OCI-LY1 (cell line): ENCODE measurements at regions not wholly inside any gene's neighbourhood (a gene's known extent, or its start where the extent isn't known, plus 50 kb on each side); places are given as distances from the start of the nearest gene placed in this dataset.

Experiments
- H2AFZ ChIP-seq: fragments of 200-600 bp; sonication (generic), shearing (Covaris generic); 2 replicates; pipeline ENCODE4 v1.6.0; 2014; ENCODE audit warnings: antibody characterized with exemption, mild to moderate bottlenecking, low read length
- H3F3A ChIP-seq: fragments of 200-600 bp; sonication (generic), shearing (Covaris generic); 2 replicates; pipeline ENCODE4 v1.6.0; 2014; ENCODE audit warnings: mild to moderate bottlenecking, antibody characterized with exemption, low read length, moderate library complexity; ENCODE audit not compliant: insufficient read depth
- H3K27ac ChIP-seq: fragments of 200-600 bp; sonication (generic); 2 replicates; pipeline ENCODE4 v1.5.1; 2014; ENCODE audit warnings: low read length, mixed run types, mild to moderate bottlenecking, low read depth; ENCODE audit not compliant: poor library complexity, severe bottlenecking
- H3K27me3 ChIP-seq: fragments of 200-600 bp; sonication (generic); 2 replicates; pipeline ENCODE4 v1.6.0; 2014; ENCODE audit warnings: antibody characterized with exemption, mild to moderate bottlenecking, low read length, moderate library complexity; ENCODE audit not compliant: insufficient read depth
- H3K36me3 ChIP-seq: fragments of 200-600 bp; sonication (generic); 2 replicates; pipeline ENCODE4 v1.6.1; 2014; ENCODE audit warnings: mild to moderate bottlenecking, antibody characterized with exemption, low read length, moderate library complexity, mixed read lengths; ENCODE audit not compliant: insufficient read depth
- H3K4me1 ChIP-seq: fragments of 200-600 bp; sonication (generic); 2 replicates; pipeline ENCODE4 v1.5.1; 2014; ENCODE audit warnings: mild to moderate bottlenecking, low read length, moderate library complexity; ENCODE audit not compliant: insufficient read depth, severe bottlenecking
- H3K4me2 ChIP-seq: fragments of 200-600 bp; sonication (generic), shearing (Covaris generic); 2 replicates; pipeline ENCODE4 v1.6.1; 2014; ENCODE audit warnings: low read length
- H3K4me3 ChIP-seq: fragments of 200-600 bp; sonication (generic); 2 replicates; pipeline ENCODE4 v1.5.1; 2014; ENCODE audit warnings: low read length, low read depth, mild to moderate bottlenecking, mixed read lengths; ENCODE audit not compliant: poor library complexity, severe bottlenecking
- H3K79me2 ChIP-seq: fragments of 200-600 bp; shearing (Covaris generic); 2 replicates; pipeline ENCODE4 v1.6.1; 2016; ENCODE audit warnings: mixed run types, low read length, mixed read lengths; ENCODE audit not compliant: insufficient read depth
- H3K9ac ChIP-seq: fragments of 200-600 bp; sonication (generic), shearing (Covaris generic); 2 replicates; pipeline ENCODE4 v1.6.1; 2014; ENCODE audit warnings: mild to moderate bottlenecking, low read length, mixed read lengths
- H3K9me2 ChIP-seq: fragments of 200-600 bp; sonication (generic), shearing (Covaris generic); 2 replicates; pipeline ENCODE4 v1.6.1; 2014; ENCODE audit warnings: low read depth, mild to moderate bottlenecking, low read length, mixed read lengths
- H3K9me3 ChIP-seq: fragments of 200-600 bp; shearing (Covaris generic); 2 replicates; pipeline ENCODE4 v1.6.1; 2014; ENCODE audit warnings: low read length, mixed read lengths
- H4K20me1 ChIP-seq: fragments of 200-600 bp; sonication (generic), shearing (Covaris generic); 2 replicates; pipeline ENCODE4 v1.6.0; 2016; ENCODE audit warnings: mild to moderate bottlenecking, low read length; ENCODE audit not compliant: insufficient read depth
- CTCF ChIP-seq: fragments of 200-600 bp; sonication (generic), shearing (Covaris generic); IDR thresholded peaks from 2 replicates; pipeline ENCODE4 v1.5.1; 2017; ENCODE audit warnings: mild to moderate bottlenecking, antibody characterized with exemption, low read length, moderate library complexity, mixed read lengths
- EZH2 ChIP-seq: fragments of 200-600 bp; sonication (generic), shearing (Covaris generic); IDR thresholded peaks from 2 replicates; pipeline ENCODE4 v1.8.0; 2017; ENCODE audit warnings: borderline replicate concordance, mixed run types, mild to moderate bottlenecking, antibody characterized with exemption, low read length, moderate library complexity, mixed read lengths

- Histone ChIP-seq H3K27ac (no peak overlapping the region), H4K20me1 (no peaks in the 10 kb centered on the region), H3K4me2 (no peak overlapping the region), H3K9me3 (no peaks in the 10 kb centered on the region), H3K4me3 (no peak overlapping the region), H2AFZ (no peak overlapping the region), H3K9ac (no peak overlapping the region), H3K4me1 (no peaks in the 10 kb centered on the region), H3K27me3 (no peaks in the 10 kb centered on the region), H3K9me2 (no peaks in the 10 kb centered on the region), H3F3A (no peaks in the 10 kb centered on the region), H3K36me3 (no peaks in the 10 kb centered on the region), H3K79me2 (no peaks in the 10 kb centered on the region)
- TF ChIP-seq EZH2 (no peak), CTCF (no peak)
Observed at GRCh38 chr11:114880442-114880841, 202.1 kb downstream of the NXPE2 start.

GRCh38 chr11:114883472-114883871 is 205.1 kb downstream of the NXPE2 start:
- Histone ChIP-seq H3K4me3 (no peak overlapping the region), H4K20me1 (no peaks in the 10 kb centered on the region), H3K36me3 (no peaks in the 10 kb centered on the region), H3K9ac (no peak overlapping the region), H3K9me3 (no peaks in the 10 kb centered on the region), H3F3A (no peaks in the 10 kb centered on the region), H3K27ac (no peak overlapping the region), H3K27me3 (no peaks in the 10 kb centered on the region), H2AFZ (no peak overlapping the region), H3K4me1 (no peaks in the 10 kb centered on the region), H3K4me2 (no peak overlapping the region), H3K9me2 (no peaks in the 10 kb centered on the region), H3K79me2 (no peaks in the 10 kb centered on the region)
- TF ChIP-seq EZH2: no peak
- no peak for TF ChIP-seq CTCF

- Histone ChIP-seq H3K27ac (no peak overlapping the region), H2AFZ (no peak overlapping the region), H3K4me3 (no peak overlapping the region), H3K4me2 (no peak overlapping the region), H3K4me1 (no peaks in the 10 kb centered on the region), H4K20me1 (no peaks in the 10 kb centered on the region), H3K36me3 (no peaks in the 10 kb centered on the region), H3F3A (no peaks in the 10 kb centered on the region), H3K9me2 (no peaks in the 10 kb centered on the region), H3K9ac (no peak overlapping the region), H3K27me3 (no peaks in the 10 kb centered on the region), H3K9me3 (no peaks in the 10 kb centered on the region), H3K79me2 (no peaks in the 10 kb centered on the region)
- no peak for TF ChIP-seq EZH2
- no peak for TF ChIP-seq CTCF
Observed at GRCh38 chr11:114886644-114887265, 208.4 kb downstream of the NXPE2 start.
